Keratinocyte (primary cell): ENCODE measurements at regions not wholly inside any gene's neighbourhood (a gene's known extent, or its start where the extent isn't known, plus 50 kb on each side); places are given as distances from the start of the nearest gene placed in this dataset.

Experiments used
- CTCF ChIP-seq, 3 experiments: IDR thresholded peaks in 1 of 3; conservative IDR thresholded peaks in 1 of 3; optimal IDR thresholded peaks in 1 of 3; 2 replicates in 2 of 3; 3 replicates in 1 of 3; pipeline versions ENCODE3 to v1.5.1; 2011; ENCODE audit warnings: low read length in 3 of 3, mild to moderate bottlenecking in 3 of 3, moderate library complexity in 2 of 3, control low read depth in 1 of 3, inconsistent platforms in 1 of 3; ENCODE audit not compliant: insufficient read depth in 2 of 3; ENCODE audit errors: extremely low read depth in 1 of 3
- EZH2 ChIP-seq: IDR thresholded peaks from one replicate; pipeline ENCODE4 v1.6.1; 2012; ENCODE audit warnings: inconsistent platforms, mild to moderate bottlenecking, low read length, moderate library complexity

DNA sequence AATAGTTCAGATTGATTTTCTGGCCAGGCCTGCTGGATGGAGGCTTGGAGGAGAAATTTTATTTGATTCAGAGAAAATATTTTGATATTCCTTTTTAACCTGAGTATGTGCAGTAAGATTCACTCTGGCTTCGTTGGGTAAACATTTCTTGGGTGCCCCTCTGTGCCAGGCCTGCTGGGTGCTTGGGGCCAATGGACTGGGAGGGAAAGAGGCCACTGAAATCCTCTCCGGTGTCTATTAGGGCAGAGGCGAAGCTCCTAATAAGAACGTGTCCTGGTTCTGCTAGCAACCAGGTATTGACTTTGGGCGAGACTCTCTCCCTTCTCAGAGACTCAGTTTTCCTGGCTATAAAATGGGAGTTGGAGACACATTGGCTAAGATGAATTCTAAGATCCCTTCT, 122.5 kb downstream of the CYLD start:
- TF ChIP-seq CTCF (optimal IDR thresholded peaks at IDR 0.05 in 1 of 3, IDR thresholded peaks at IDR 0.05 in 1 of 3, conservative IDR thresholded peaks at IDR 0.05 in 1 of 3; ENCODE audit: extremely low read depth in 1 of 3, insufficient read depth in 2 of 3, low read length in 3 of 3) (no peak), EZH2 (no peak)
